ENCODE measurements at regions not wholly inside any gene's neighbourhood (a gene's known extent, or its start where the extent isn't known, plus 50 kb on each side); places are given as distances from the start of the nearest gene placed in this dataset.

DNA sequence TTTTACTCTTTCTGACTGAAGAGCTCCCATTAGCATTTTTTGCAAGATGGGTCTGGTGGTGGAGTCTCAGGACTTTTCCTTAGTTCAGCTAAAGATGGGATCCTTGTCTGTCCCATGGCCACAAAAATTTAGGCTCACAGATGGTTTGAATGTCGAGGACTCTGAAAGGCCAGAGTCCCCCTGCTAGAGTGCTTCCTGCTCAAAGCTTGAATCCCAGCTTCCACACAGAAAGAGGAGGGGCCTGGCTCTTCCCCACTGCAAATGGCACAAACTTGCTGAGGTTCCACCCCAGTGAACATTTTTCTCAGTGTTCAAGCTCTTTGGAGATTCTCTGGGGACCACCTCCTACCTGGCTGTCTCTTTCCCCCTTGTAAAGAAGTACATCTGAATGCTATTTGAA lies 64.7 kb upstream of the UGT2B15 start:
- H3K27ac ChIP-seq = no peak overlapping the region
- H3K27me3 ChIP-seq = no peaks in the 10 kb centered on the region
- TF ChIP-seq CTCF (IDR thresholded peaks at IDR 0.05) = no peak
- no peak for TF ChIP-seq POLR2A (IDR thresholded peaks at IDR 0.05)
- no peak for TF ChIP-seq POLR2AphosphoS5 (IDR thresholded peaks at IDR 0.05)
- DNase-seq (ENCODE audit: low spot score in 2 of 2) = no peak
- H3K4me1 ChIP-seq = no peaks in the 10 kb centered on the region
- intact Hi-C loops (cut with DNase I; ENCODE audit: low total_unique reads) = no loop called here
- no peaks in the 10 kb centered on the region for H3K9me3 ChIP-seq
- no peak overlapping the region for H3K4me3 ChIP-seq
- H3K36me3 ChIP-seq = no peaks in the 10 kb centered on the region

GRCh38 chr4:68736813-68737212 lies 66.4 kb upstream of the UGT2B15 start:
- intact Hi-C loops (cut with DNase I; ENCODE audit: low total_unique reads) = no loop called here
- no peaks in the 10 kb centered on the region for H3K36me3 ChIP-seq
- no peaks in the 10 kb centered on the region for H3K27me3 ChIP-seq
- no peak overlapping the region for H3K4me3 ChIP-seq
- no peak for DNase-seq (ENCODE audit: low spot score in 2 of 2)
- H3K4me1 ChIP-seq = no peaks in the 10 kb centered on the region
- H3K9me3 ChIP-seq = no peaks in the 10 kb centered on the region
- no peak overlapping the region for H3K27ac ChIP-seq
- no peak for TF ChIP-seq POLR2AphosphoS5 (IDR thresholded peaks at IDR 0.05)
- TF ChIP-seq POLR2A (IDR thresholded peaks at IDR 0.05) = no peak
- TF ChIP-seq CTCF (IDR thresholded peaks at IDR 0.05) = no peak

DNA sequence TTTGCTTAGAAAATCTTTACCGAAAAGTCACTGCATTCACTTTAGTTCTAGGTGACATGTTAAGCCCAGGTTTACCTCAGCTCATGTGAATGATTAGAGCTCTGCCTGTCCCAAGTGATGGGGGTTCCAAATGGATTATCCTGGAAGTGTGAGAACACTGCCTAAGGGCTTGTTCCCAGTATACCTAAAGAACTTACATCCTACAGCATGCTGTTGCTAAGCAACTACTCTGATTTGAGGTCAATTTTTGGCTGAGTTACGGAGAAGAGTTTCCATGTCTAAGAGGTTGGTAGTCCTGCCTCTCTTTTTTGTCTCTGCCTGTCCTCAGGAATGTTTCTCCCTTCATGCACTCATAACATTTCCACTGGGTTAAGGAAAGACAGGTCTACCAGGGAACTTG lies 67.6 kb upstream of the UGT2B15 start:
- intact Hi-C loops (cut with DNase I; ENCODE audit: low total_unique reads) = no loop called here
- no peaks in the 10 kb centered on the region for H3K4me1 ChIP-seq
- no peak for DNase-seq (ENCODE audit: low spot score in 2 of 2)
- no peaks in the 10 kb centered on the region for H3K27me3 ChIP-seq
- TF ChIP-seq POLR2AphosphoS5 (IDR thresholded peaks at IDR 0.05) = no peak
- TF ChIP-seq CTCF (IDR thresholded peaks at IDR 0.05) = no peak
- TF ChIP-seq POLR2A (IDR thresholded peaks at IDR 0.05) = no peak
- no peaks in the 10 kb centered on the region for H3K36me3 ChIP-seq
- no peak overlapping the region for H3K4me3 ChIP-seq
- no peaks in the 10 kb centered on the region for H3K9me3 ChIP-seq
- H3K27ac ChIP-seq = no peak overlapping the region

GRCh38 chr4:68744368-68744767 lies 71.4 kb upstream of the UGT2B10 start:
- Histone ChIP-seq H3K27me3 (no peaks in the 10 kb centered on the region), H3K9me3 (no peaks in the 10 kb centered on the region), H3K4me1 (no peaks in the 10 kb centered on the region), H3K36me3 (no peaks in the 10 kb centered on the region), H3K4me3 (no peak overlapping the region), H3K27ac (no peak overlapping the region)
- intact Hi-C loops (cut with DNase I; ENCODE audit: low total_unique reads) = no loop called here
- DNase-seq (ENCODE audit: low spot score in 2 of 2) = no peak
- TF ChIP-seq POLR2AphosphoS5 (IDR thresholded peaks at IDR 0.05) (no peak), CTCF (IDR thresholded peaks at IDR 0.05) (no peak), POLR2A (IDR thresholded peaks at IDR 0.05) (no peak)

DNA sequence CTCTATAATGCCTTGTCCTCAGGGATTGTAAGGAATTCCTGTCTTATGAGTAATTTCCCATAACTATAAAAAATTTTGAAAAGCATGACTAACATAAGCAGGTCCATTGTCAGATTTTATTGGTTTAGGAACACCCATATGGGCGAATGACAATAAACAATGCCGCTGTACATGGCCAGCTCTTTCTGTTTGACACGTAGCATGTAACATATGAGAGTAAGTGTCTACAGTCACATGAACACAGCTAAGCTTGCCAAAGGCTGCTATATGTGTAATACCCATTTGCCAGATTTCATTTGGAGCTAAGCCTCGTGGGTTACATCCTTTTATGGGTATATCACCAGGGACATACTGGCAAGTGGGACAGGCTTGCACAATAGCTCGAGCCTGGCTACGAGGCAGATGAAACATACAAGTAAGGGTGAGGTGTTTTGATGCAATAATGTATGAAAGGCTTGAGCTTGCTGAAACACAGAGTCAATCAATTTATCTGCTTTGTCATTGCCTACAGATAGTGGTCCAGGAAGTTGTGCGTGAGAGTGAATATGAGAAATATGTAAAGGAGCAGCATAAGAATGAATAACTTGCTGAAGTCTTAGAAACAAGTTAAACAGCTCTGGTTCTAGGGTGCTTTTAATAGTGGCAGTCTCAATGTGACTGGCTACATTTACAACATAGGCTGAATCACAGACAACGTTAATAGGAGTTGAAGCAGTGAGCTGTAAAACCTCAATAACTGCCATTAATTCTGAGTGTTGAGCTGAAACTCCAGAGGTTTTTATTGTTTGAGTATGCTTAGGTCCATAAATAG lies 67.4 kb upstream of the UGT2B10 start:
- no peaks in the 10 kb centered on the region for H3K9me3 ChIP-seq
- no peaks in the 10 kb centered on the region for H3K4me1 ChIP-seq
- H3K27me3 ChIP-seq = no peaks in the 10 kb centered on the region
- no peak for TF ChIP-seq POLR2A (IDR thresholded peaks at IDR 0.05)
- no peak for TF ChIP-seq POLR2AphosphoS5 (IDR thresholded peaks at IDR 0.05)
- no peak for TF ChIP-seq CTCF (IDR thresholded peaks at IDR 0.05)
- H3K4me3 ChIP-seq = no peak overlapping the region
- H3K36me3 ChIP-seq = no peaks in the 10 kb centered on the region
- intact Hi-C loops (cut with DNase I; ENCODE audit: low total_unique reads) = no loop called here
- no peak for DNase-seq (ENCODE audit: low spot score in 2 of 2)
- H3K27ac ChIP-seq = no peak overlapping the region
